HG03432 (cell line): ENCODE measurements at regions not wholly inside any gene's neighbourhood (a gene's known extent, or its start where the extent isn't known, plus 50 kb on each side); places are given as distances from the start of the nearest gene placed in this dataset.

Source experiments
- ATAC-seq: cut with Tn5 transposase; IDR thresholded peaks from one replicate; pipeline ENCODE4 v1.9.1; 2021; ENCODE audit warnings: mild to moderate bottlenecking, moderate library complexity; ENCODE audit not compliant: unreplicated experiment

GRCh38 chr6:14621518-14621917 is 503.9 kb downstream of the CD83 start:
- no peak for ATAC-seq

GRCh38 chr6:14622085-14622484 is 504.5 kb downstream of the CD83 start:
- ATAC-seq, result no peak

- ATAC-seq, result no peak
Measured at GRCh38 chr6:14622909-14623505, 505.4 kb downstream of the CD83 start.

- no peak for ATAC-seq
Measured at GRCh38 chr6:14625173-14625895, 507.8 kb downstream of the CD83 start.

- no peak for ATAC-seq
Measured at GRCh38 chr6:14626556-14626955, 509.0 kb downstream of the CD83 start.

- ATAC-seq, result no peak
Measured at GRCh38 chr6:14630016-14630415, 512.4 kb downstream of the CD83 start.

GRCh38 chr6:14633479-14633878 is 515.9 kb downstream of the CD83 start:
- ATAC-seq, result no peak

- no peak for ATAC-seq
Measured at GRCh38 chr6:14634072-14634471, 516.5 kb downstream of the CD83 start.

GRCh38 chr6:14635195-14635594 is 517.6 kb downstream of the CD83 start:
- no peak for ATAC-seq

GRCh38 chr6:14635934-14636591 is 518.5 kb downstream of the CD83 start:
- no peak for ATAC-seq

GRCh38 chr6:14638435-14638905 is 520.9 kb downstream of the CD83 start:
- no peak for ATAC-seq

GRCh38 chr6:14638906-14639761 is 521.6 kb downstream of the CD83 start:
- peak; percentile 51 for ATAC-seq

- no peak for ATAC-seq
Measured at GRCh38 chr6:14639983-14640599, 522.5 kb downstream of the CD83 start.

GRCh38 chr6:14640631-14641030 is 523.1 kb downstream of the CD83 start:
- ATAC-seq, result no peak

- ATAC-seq, result no peak
Measured at GRCh38 chr6:14641423-14642135, 524.0 kb downstream of the CD83 start.

GRCh38 chr6:14642136-14642505 is 524.5 kb downstream of the CD83 start:
- no peak for ATAC-seq

- ATAC-seq, result no peak
Measured at GRCh38 chr6:14642842-14643241, 525.3 kb downstream of the CD83 start.

GRCh38 chr6:14644381-14644780 is 526.8 kb downstream of the CD83 start:
- no peak for ATAC-seq

- no peak for ATAC-seq
Measured at GRCh38 chr6:14645221-14645620, 527.6 kb downstream of the CD83 start.

- no peak for ATAC-seq
Measured at GRCh38 chr6:14645841-14646240, 528.3 kb downstream of the CD83 start.
